B cell (primary cell): ENCODE measurements at regions not wholly inside any gene's neighbourhood (a gene's known extent, or its start where the extent isn't known, plus 50 kb on each side); places are given as distances from the start of the nearest gene placed in this dataset.

Experiments
- ATAC-seq: fragments of 200-7000 bp; cut with Tn5 transposase; one replicate; pipeline ENCODE4 v1.10.0; 2021; ENCODE audit warnings: low read depth, mild to moderate bottlenecking, moderate number of reproducible peaks, moderate library complexity
- CTCF ChIA-PET: fragments of 350-600 bp; sonication (Branson Sonifier 250); formaldehyde crosslinking; loops from one replicate; lab custom pipeline; 2021; ENCODE audit warnings: antibody characterized with exemption, inconsistent platforms; lab: Charles Lee
- POLR2A ChIA-PET: fragments of 350-600 bp; sonication (Branson Sonifier 250); formaldehyde crosslinking; loops from one replicate; lab custom pipeline; 2021; ENCODE audit warnings: antibody characterized with exemption; lab: Charles Lee
- DNase-seq: peaks from one replicate; pipeline ENCODE4 v3.0.0; 2013
- H2AFZ ChIP-seq: 2 replicates; pipeline ENCODE4 v1.6.1; 2012; ENCODE audit warnings: mild to moderate bottlenecking, low read depth, low read length; ENCODE audit not compliant: insufficient read depth, poor library complexity, severe bottlenecking
- H3K27ac ChIP-seq, 2 donors: 1 replicate in 1 of 2; 2 replicates in 1 of 2; pipeline ENCODE4 v1.5.1; 2012 to 2013; ENCODE audit warnings: low read length in 2 of 2, mild to moderate bottlenecking in 2 of 2, moderate library complexity in 1 of 2
- H3K27me3 ChIP-seq, 4 experiments: fragments of 200-600 bp in 1 of 4; sonication (generic) in 1 of 4; replicated peaks in 1 of 4; 1 replicate in 2 of 4; 2 replicates in 2 of 4; pipeline versions ENCODE4 v1.6.1 to v1.7.0; 2013 to 2016; ENCODE audit warnings: low read length in 3 of 4, mild to moderate bottlenecking in 2 of 4, mixed read lengths in 1 of 4, moderate library complexity in 1 of 4; ENCODE audit not compliant: insufficient read depth in 4 of 4, control insufficient read depth in 3 of 4; ENCODE audit errors: control extremely low read depth in 1 of 4
- H3K36me3 ChIP-seq, 2 experiments: replicated peaks in 1 of 2; 1 replicate in 1 of 2; 2 replicates in 1 of 2; pipeline versions ENCODE4 v1.6.1 to v1.7.1; 2013; ENCODE audit warnings: low read length in 1 of 2; ENCODE audit not compliant: insufficient read depth in 2 of 2, control insufficient read depth in 1 of 2; ENCODE audit errors: control extremely low read depth in 1 of 2, extremely low read depth in 1 of 2
- H3K4me1 ChIP-seq, 2 donors: fragments of 200-600 bp in 1 of 2; sonication (generic) in 1 of 2; 1 replicate in 1 of 2; 2 replicates in 1 of 2; pipeline versions ENCODE4 v1.5.1 to v1.6.1; 2013 to 2017; ENCODE audit warnings: low read length in 2 of 2; ENCODE audit not compliant: control insufficient read depth in 2 of 2, insufficient read depth in 2 of 2
- H3K4me2 ChIP-seq: replicated peaks from 2 replicates; pipeline ENCODE3; 2012; ENCODE audit warnings: mild to moderate bottlenecking, low read depth, low read length; ENCODE audit not compliant: poor library complexity, severe bottlenecking
- H3K4me3 ChIP-seq, 5 experiments: fragments of 200-600 bp in 1 of 5; sonication (generic) in 1 of 5; 1 replicate in 3 of 5; 2 replicates in 2 of 5; pipeline versions ENCODE4 v1.5.1 to v1.7.0; 2011 to 2016; ENCODE audit warnings: low read length in 4 of 5, mild to moderate bottlenecking in 4 of 5, low read depth in 2 of 5, control low read depth in 1 of 5, moderate library complexity in 1 of 5; ENCODE audit not compliant: insufficient read depth in 1 of 5; ENCODE audit errors: control extremely low read depth in 1 of 5, extremely low read depth in 1 of 5
- H3K79me2 ChIP-seq: fragments of 200-600 bp; sonication (generic); one replicate; pipeline ENCODE4 v1.6.0; 2016; ENCODE audit warnings: low read length; ENCODE audit not compliant: control insufficient read depth, insufficient read depth
- H3K9ac ChIP-seq: fragments of 200-600 bp; sonication (generic); 2 replicates; pipeline ENCODE4 v1.6.1; 2017; ENCODE audit warnings: mild to moderate bottlenecking, low read length, moderate library complexity
- H3K9me3 ChIP-seq, 3 donors: one replicate each; pipeline versions ENCODE4 v1.6.1 to v1.7.1; 2013; ENCODE audit warnings: low read length in 2 of 3; ENCODE audit not compliant: control insufficient read depth in 2 of 3, insufficient read depth in 1 of 3; ENCODE audit errors: control extremely low read depth in 1 of 3
- H4K20me1 ChIP-seq: 2 replicates; pipeline ENCODE4 v1.6.0; 2012; ENCODE audit warnings: mild to moderate bottlenecking, low read length; ENCODE audit not compliant: insufficient read depth, control insufficient read depth, poor library complexity, severe bottlenecking
- H3K27ac Mint-ChIP-seq: one replicate; pipeline ENCODE4 v1.8.0; 2021; ENCODE audit warnings: mixed read lengths
- H3K27me3 Mint-ChIP-seq: one replicate; pipeline ENCODE4 v1.8.0; 2021; ENCODE audit warnings: mixed read lengths
- H3K4me1 Mint-ChIP-seq: one replicate; pipeline ENCODE4 v1.8.0; 2021; ENCODE audit warnings: mixed read lengths
- H3K4me3 Mint-ChIP-seq: one replicate; pipeline ENCODE4 v1.8.0; 2021; ENCODE audit warnings: mixed read lengths
- H3K9me3 Mint-ChIP-seq: one replicate; pipeline ENCODE4 v1.8.0; 2022; ENCODE audit warnings: mixed read lengths; ENCODE audit not compliant: insufficient read depth
- CTCF ChIP-seq: fragments of 200-600 bp; IDR thresholded peaks from one replicate; pipeline ENCODE4 v1.8.0; 2022; ENCODE audit warnings: antibody characterized with exemption, mild to moderate bottlenecking
- EZH2 ChIP-seq: IDR thresholded peaks from 2 replicates; pipeline ENCODE4 v1.6.1; 2012; ENCODE audit warnings: borderline replicate concordance, low read depth, mild to moderate bottlenecking, moderate library complexity, low read length; ENCODE audit not compliant: insufficient read depth, poor library complexity, severe bottlenecking
- WGBS: methylation state at CpG from one replicate; pipeline ENCODE4 v1.1.5; 2013; ENCODE audit warnings: missing lambda C conversion rate; ENCODE audit not compliant: insufficient coverage; 5-methylcytosine and 5-hydroxymethylcytosine counted together
- intact Hi-C: fragments of 100-400 bp; cut with micrococcal nuclease; formaldehyde crosslinking; loops from one replicate; pipeline ENCODE4 v1.10.0; 2022

- ChIA-PET CTCF (no interaction called here), POLR2A (no interaction called here)
- Mint-ChIP-seq H3K4me3 (no peak overlapping the region), H3K27ac (no peak overlapping the region), H3K27me3 (peaks cover 27% of the 10 kb centered on the region), H3K4me1 (no peaks in the 10 kb centered on the region), H3K9me3 (no peaks in the 10 kb centered on the region)
- no peaks in the 10 kb centered on the region for H3K79me2 ChIP-seq
- WGBS, result 60% methylated on average over 1 of the region's 2 CpGs
- no peak overlapping the region for H3K4me2 ChIP-seq
- H3K9ac ChIP-seq, result no peak overlapping the region
- no peak overlapping the region for H3K4me3 ChIP-seq
- H3K4me1 ChIP-seq, result no peaks in the 10 kb centered on the region
- no peak overlapping the region for H3K27ac ChIP-seq
- intact Hi-C loops, result no loop called here
- no peaks in the 10 kb centered on the region for H3K36me3 ChIP-seq
- no peaks in the 10 kb centered on the region for H4K20me1 ChIP-seq
- ATAC-seq (no peak), DNase-seq (no peak)
- peaks cover 0 to 8% (median 0%) of the 10 kb centered on the region in 3 donors for H3K9me3 ChIP-seq
- TF ChIP-seq CTCF, result no peak
- TF ChIP-seq EZH2, result no peak
- H2AFZ ChIP-seq, result no peak overlapping the region
- H3K27me3 ChIP-seq, result peaks cover 0 to 8% (median 0%) of the 10 kb centered on the region in 4 experiments
These were observed 297.5 kb upstream of the FOXQ1 start for GRCh38 chr6:1014431-1014807.

GRCh38 chr6:1013656-1014430 is 298.1 kb upstream of the FOXQ1 start:
- Histone ChIP-seq H3K9me3 (peaks cover 0 to 8% (median 0%) of the 10 kb centered on the region in 3 donors), H3K79me2 (no peaks in the 10 kb centered on the region), H2AFZ (no peak overlapping the region), H3K27ac (no peak overlapping the region), H3K4me3 (no peak overlapping the region), H4K20me1 (no peaks in the 10 kb centered on the region), H3K36me3 (no peaks in the 10 kb centered on the region), H3K9ac (no peak overlapping the region), H3K4me1 (no peaks in the 10 kb centered on the region), H3K4me2 (no peak overlapping the region), H3K27me3 (peaks cover 0 to 8% (median 0%) of the 10 kb centered on the region in 4 experiments)
- intact Hi-C loops, result no loop called here
- no peak overlapping the region for H3K4me3 Mint-ChIP-seq
- DNase-seq (no peak), ATAC-seq (no peak)
- POLR2A ChIA-PET, result no interaction called here
- no peak overlapping the region for H3K27ac Mint-ChIP-seq
- H3K4me1 Mint-ChIP-seq, result no peaks in the 10 kb centered on the region
- CTCF ChIA-PET, result no interaction called here
- no peaks in the 10 kb centered on the region for H3K9me3 Mint-ChIP-seq
- 81% methylated on average over 3 of the region's 7 CpGs for WGBS
- H3K27me3 Mint-ChIP-seq, result peaks cover 27% of the 10 kb centered on the region
- TF ChIP-seq EZH2 (no peak), CTCF (no peak)
